Fibroblast of skin of abdomen (primary cell): ENCODE measurements at regions not wholly inside any gene's neighbourhood (a gene's known extent, or its start where the extent isn't known, plus 50 kb on each side); places are given as distances from the start of the nearest gene placed in this dataset.

Experiments used
- DNase-seq: peaks from one replicate; pipeline ENCODE4 v3.0.0-alpha.2; 2013

GRCh38 chr2:234834228-234834923 lies 117.4 kb upstream of the SH3BP4 start:
- DNase-seq = no peak

GRCh38 chr2:234830853-234831252 lies 121.0 kb upstream of the SH3BP4 start:
- no peak for DNase-seq

GRCh38 chr2:234829074-234829455 lies 122.8 kb upstream of the SH3BP4 start:
- DNase-seq = no peak

- no peak for DNase-seq
Measured at GRCh38 chr2:234828382-234829073, 123.3 kb upstream of the SH3BP4 start.

- no peak for DNase-seq
Measured at GRCh38 chr2:234827096-234827860, 124.5 kb upstream of the SH3BP4 start.

GRCh38 chr2:234826681-234827080 lies 125.1 kb upstream of the SH3BP4 start:
- DNase-seq = peak; percentile 37

- no peak for DNase-seq
Measured at GRCh38 chr2:234825616-234826015, 126.2 kb upstream of the SH3BP4 start.

- peak; percentile 99 for DNase-seq
Measured at GRCh38 chr2:234823877-234824376, 127.9 kb upstream of the SH3BP4 start.

- no peak for DNase-seq
Measured at GRCh38 chr2:234823196-234823876, 128.5 kb upstream of the SH3BP4 start.

- DNase-seq = peak; percentile 71
Measured at GRCh38 chr2:234821946-234822475, 129.8 kb upstream of the SH3BP4 start.

- DNase-seq = no peak
Measured at GRCh38 chr2:234818937-234819336, 132.9 kb upstream of the SH3BP4 start.

GRCh38 chr2:234816491-234816890 lies 135.3 kb upstream of the SH3BP4 start:
- DNase-seq = no peak

- DNase-seq = no peak
Measured at GRCh38 chr2:234816056-234816455, 135.8 kb upstream of the SH3BP4 start.

GRCh38 chr2:234814374-234814773 lies 137.4 kb upstream of the SH3BP4 start:
- DNase-seq = no peak

GRCh38 chr2:234812851-234813250 lies 139.0 kb upstream of the SH3BP4 start:
- DNase-seq = no peak

GRCh38 chr2:234808907-234809306 lies 142.9 kb upstream of the SH3BP4 start:
- no peak for DNase-seq

- no peak for DNase-seq
Measured at GRCh38 chr2:234806818-234807217, 145.0 kb upstream of the SH3BP4 start.

GRCh38 chr2:234805836-234806235 lies 146.0 kb upstream of the SH3BP4 start:
- DNase-seq = no peak

- DNase-seq = no peak
Measured at GRCh38 chr2:234804704-234805103, 147.1 kb upstream of the SH3BP4 start.

GRCh38 chr2:234802845-234803171 lies 149.0 kb upstream of the SH3BP4 start:
- DNase-seq = no peak

GRCh38 chr2:234802071-234802844 lies 149.6 kb upstream of the SH3BP4 start:
- DNase-seq = no peak
